ENCODE measurements at regions not wholly inside any gene's neighbourhood (a gene's known extent, or its start where the extent isn't known, plus 50 kb on each side); places are given as distances from the start of the nearest gene placed in this dataset.

- in situ Hi-C loops (cut with MboI; ENCODE audit: low sequenced_read_pairs), result no loop called here
These were observed 61.7 kb upstream of the DCAF8L1 start for GRCh38 chrX:28042826-28043564.

GRCh38 chrX:28042260-28042659 is 61.0 kb upstream of the DCAF8L1 start:
- Histone ChIP-seq H3K4me1 (no peaks in the 10 kb centered on the region), H3K36me3 (replicated peaks) (no peaks in the 10 kb centered on the region), H3K27me3 (ENCODE audit: low read depth) (no peaks in the 10 kb centered on the region; the same call in 1 of the 2 replicates), H3K4me3 (no peak overlapping the region), H3K9me3 (no peaks in the 10 kb centered on the region)
- in situ Hi-C loops (cut with MboI; ENCODE audit: low sequenced_read_pairs), result no loop called here
- no peak for DNase-seq (ENCODE audit: low spot score in 2 of 2)

More at GRCh38 chrX:28042826-28043564, 61.7 kb upstream of the DCAF8L1 start:
- H3K36me3 ChIP-seq (replicated peaks), result no peaks in the 10 kb centered on the region
- H3K9me3 ChIP-seq, result no peaks in the 10 kb centered on the region
- DNase-seq (ENCODE audit: low spot score in 2 of 2), result no peak
- no peaks in the 10 kb centered on the region for H3K4me1 ChIP-seq
- no peaks in the 10 kb centered on the region; the same call in 1 of the 2 replicates for H3K27me3 ChIP-seq (ENCODE audit: low read depth)
- H3K4me3 ChIP-seq, result no peak overlapping the region

- no peaks in the 10 kb centered on the region for H3K36me3 ChIP-seq (replicated peaks)
- in situ Hi-C loops (cut with MboI; ENCODE audit: low sequenced_read_pairs), result no loop called here
These were observed 58.0 kb upstream of the DCAF8L1 start for GRCh38 chrX:28039258-28039657.

More at GRCh38 chrX:28039258-28039657, 58.0 kb upstream of the DCAF8L1 start:
- no peaks in the 10 kb centered on the region; the same call in 1 of the 2 replicates for H3K27me3 ChIP-seq (ENCODE audit: low read depth)
- H3K4me1 ChIP-seq, result no peaks in the 10 kb centered on the region
- no peak overlapping the region for H3K4me3 ChIP-seq
- no peak for DNase-seq (ENCODE audit: low spot score in 2 of 2)
- H3K9me3 ChIP-seq, result no peaks in the 10 kb centered on the region
